Right renal cortex interstitium (tissue), 3 donors: ENCODE measurements at regions not wholly inside any gene's neighbourhood (a gene's known extent, or its start where the extent isn't known, plus 50 kb on each side); places are given as distances from the start of the nearest gene placed in this dataset.
"Not testable (repeated sequence)": the region's sequence is repeated elsewhere in the genome, so short reads cannot be mapped to it uniquely, and the experiment has no call there.

Source experiments
- DNase-seq, 3 donors: peaks; one replicate each; pipeline ENCODE4 v3.0.0-alpha.2; 2013; ENCODE audit warnings: low read depth in 3 of 3, low spot score in 2 of 3

DNA sequence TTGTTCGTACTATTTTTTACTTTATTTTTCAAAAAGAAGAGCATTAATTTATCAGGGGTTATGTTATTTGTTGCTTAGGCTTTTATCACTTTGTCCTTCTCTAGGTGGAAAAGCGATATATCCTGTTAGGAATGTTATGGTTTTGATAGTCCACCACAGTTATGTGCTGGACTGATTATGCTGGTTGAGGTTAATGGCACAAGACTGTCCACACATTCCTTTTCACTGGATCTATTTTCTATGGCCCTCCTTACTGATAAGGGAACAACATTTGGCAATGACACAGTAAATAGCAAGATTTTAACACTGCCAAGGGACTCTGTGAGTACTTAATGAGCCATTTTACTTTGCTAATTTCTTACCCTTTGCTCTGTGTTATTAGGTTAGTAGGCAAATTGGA lies 1212.3 kb downstream of the NXPH1 start:
- DNase-seq, result no peak

DNA sequence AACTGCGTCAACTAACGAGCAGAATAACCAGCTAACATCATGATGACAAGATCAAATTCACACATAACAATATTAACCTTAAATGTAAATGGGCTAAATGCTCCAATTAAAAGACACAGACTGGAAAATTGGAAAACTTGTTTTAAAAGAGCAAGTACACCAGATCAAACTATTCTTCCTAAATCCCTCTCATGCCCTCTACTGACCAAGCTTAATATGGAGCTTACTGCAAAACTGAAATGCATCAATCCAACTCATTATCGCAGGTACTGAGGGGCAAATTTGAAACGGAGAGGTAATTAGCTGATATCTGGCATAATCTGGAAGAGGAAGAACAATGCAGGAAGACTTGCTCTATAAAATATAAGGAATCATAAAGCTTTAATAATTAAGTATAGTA lies 1223.8 kb downstream of the NXPH1 start:
- no peak for DNase-seq

DNA sequence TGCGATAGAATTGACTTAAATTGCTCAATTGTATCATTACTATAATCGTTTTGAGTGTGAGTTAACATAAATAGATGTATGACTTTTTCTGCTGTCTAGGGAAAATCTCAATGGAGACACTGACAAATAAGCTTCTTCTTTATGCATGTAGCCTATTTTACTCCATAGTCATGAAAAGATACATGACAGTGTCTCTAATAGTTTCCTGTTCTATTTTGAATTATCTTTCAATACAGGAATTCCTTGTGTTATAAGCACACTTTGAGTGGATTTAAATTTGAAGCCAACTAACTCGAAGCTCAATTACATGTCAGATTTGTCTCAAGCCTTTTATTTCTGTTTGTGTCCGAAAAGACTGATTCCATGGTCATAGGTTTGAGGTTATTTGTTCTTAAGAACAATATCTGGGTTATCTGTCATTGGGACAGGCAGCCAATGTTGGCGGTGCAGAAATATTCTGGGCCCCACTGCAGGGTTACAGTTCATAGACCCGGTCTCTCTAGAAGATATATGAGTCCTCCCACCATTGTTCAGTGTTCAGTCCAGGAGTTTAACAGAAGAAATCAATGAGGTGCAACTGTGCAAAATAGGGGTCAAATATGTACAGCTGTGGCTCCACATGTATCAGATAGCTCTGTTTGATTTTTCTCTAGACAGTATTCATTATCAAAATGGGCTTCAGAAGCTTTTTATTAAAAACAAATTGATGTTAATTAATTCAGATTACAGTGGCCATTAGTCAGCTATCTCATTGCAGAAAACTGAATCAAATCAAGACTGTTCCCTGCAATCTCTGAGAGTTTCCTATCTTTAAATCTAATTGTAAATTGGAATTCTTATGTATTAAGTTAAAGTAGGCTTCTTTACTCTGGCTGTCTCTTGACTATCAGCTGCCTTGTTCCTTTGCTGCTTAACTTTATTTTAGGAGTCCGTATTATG lies 1238.8 kb downstream of the NXPH1 start:
- no peak for DNase-seq

DNA sequence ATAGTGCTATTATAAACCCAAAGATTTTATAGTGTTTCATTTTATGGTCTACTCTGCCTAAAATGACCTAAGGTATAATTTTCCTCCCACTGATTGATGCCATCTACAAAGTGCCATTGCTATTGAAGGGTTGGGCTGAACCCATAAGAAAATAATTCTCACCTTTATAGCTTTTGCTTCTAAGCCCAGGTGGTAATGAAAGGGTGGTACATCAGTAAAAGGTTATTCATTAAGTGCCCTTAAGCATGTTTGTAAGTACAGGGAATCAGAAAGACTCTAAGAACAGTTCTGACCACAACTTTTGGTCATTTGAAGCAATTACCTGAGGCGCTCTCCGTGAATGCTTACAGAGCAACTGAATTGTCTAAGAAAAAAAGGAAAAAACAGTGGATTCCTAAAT lies 1247.3 kb downstream of the NXPH1 start:
- DNase-seq, result no peak

DNA sequence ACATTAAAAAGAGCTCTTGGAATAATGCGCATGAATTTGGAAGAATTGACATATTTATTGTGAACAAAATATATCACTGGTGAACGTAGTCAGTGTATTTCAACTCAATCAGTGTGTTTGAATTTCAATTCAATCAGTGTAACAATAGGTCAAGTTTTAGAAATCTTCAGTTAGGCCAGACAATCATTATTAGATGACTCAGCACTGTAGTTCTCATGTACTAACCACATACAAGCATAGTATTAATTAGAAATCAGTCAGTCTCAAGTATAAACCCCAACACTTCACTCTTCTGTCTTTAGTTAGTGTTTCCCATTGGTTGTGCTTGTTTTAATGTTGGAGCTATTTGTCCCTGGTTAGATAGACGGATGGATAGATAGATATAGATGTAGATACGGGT lies 1247.9 kb downstream of the NXPH1 start:
- DNase-seq, result no peak

DNA sequence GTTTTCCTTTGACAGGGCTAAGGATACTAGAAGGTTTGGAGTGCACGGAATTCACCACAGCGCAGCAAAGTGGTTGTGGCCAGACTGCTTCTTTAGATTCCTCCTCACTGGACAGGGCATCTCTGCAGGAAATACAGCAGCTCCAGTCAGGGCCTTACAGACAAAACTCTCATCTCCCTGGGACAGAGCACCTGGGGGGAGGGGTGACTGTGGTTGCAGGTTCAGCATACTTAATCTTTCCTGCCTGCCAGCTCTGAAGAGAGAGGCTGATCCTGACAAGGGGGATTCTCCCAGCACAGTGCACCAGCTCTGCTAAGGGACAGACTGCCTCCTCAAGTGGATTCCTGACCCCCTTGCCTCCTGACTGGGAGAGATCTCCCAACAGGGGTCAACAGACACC lies 1257.9 kb downstream of the NXPH1 start:
- no peak for DNase-seq

DNA sequence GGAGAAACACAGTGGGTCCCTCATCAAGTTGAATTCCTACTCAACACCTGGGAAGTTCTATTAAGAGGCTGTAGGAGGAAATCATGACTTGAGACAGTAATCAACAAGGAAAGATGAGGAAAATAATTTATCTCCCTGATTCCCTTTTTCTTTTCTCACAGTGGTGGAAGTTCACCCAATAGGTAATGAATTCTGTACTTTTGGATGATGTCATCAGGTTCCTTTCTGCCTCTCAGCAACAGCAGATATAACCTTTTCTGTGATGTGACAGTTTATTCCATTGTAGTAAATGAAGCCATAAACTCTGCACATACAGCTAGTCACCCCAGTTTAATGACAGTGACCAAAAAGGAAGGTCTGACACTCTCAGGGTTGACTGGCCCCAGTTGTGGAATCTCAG lies 1265.0 kb downstream of the NXPH1 start:
- no peak for DNase-seq

DNA sequence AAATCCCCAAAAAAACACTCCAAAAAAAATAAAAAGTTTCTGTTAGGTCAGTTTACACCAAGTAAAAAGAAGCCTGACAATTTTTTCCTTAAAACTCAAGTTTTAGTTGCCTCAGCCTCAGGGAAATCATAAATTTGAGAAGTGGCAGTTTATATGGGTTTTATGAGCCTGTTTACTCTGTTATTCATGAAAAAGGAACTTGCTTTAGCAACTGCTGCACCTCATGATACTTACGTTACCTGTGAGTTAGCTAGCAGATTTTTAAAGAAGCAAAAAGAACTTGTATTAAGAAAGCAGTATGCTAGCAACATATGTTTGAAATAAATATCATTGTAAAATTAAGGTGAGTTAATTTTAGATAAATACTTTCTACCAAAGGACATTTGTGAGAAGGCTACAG lies 1264.5 kb upstream of the PHF14 start:
- DNase-seq, result peak in 1 of 3 donors; percentile 10

DNA sequence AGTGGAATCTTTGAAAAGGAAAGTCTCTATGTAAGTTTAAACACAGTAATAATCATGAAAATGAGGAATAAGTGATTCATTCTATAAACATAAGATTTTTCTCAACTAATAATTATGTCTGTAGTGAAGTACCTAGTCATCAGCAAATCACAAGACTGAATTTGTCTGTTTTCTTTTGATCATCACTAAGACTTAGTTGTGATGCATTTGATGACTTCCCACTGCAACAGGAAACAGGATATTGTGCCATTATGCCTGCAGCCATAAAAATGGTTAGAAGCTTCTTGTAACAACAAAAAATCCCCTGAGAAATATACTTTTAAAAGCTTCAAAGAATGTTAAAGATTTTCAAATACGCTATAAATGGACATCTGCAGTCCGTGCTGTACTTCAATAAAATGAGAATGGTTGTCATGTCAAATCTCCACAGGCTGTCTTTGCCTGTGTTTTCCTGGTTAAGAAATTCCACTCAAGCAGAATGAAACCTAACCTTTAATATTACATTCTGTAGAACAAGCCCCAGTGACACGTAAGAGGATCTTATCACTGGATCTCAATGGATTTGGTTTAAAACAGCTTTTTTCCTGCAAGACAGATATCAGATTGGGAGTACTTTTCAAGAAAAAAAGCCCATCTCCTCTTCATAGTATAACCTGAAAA lies 1262.3 kb upstream of the PHF14 start:
- no peak for DNase-seq

DNA sequence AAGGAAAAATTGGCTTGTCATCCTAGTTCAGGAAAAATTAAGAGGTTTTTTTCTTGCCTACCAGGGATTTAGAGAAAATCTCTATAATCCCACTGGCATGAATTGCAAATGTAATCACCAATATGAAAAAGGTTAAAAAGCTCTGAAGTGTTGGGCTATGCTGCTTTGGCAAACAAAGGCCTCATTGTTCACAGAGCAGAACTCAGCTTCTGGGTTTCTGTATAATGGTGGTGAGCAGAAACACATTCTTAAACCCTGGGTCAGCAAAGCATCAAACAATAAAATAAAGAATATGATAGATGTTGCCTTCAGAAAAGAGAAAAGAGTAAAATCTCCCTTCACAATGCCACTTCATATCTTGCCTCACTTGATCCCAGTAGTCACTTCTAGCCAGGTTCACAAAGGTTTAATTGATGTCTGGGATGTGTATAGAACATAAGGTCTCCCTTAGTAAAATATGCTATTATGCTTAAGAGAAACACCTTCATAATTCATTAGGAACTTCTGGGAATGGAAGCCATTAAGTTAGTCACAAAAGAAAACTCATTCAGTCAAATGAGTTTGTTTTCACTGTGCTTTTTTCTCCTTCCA lies 1255.5 kb upstream of the PHF14 start:
- no peak for DNase-seq

DNA sequence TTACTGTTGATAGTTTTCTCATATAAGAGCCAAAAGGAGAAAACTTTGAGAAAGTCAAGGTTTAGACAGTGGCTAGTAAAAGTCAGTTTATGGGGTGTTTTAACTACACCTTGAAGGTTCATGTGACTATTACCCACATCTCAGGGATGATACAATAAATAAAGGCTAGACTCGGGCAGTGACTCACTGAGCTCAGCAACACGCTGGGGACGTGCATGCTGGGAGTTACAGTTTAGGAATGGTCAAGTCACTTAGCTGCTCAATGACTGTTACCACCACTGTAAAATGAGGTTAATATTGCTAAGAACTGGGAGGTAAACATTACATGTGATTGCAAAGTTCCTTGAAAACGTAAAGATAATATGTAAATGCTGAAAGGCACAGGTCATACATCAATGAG lies 1254.4 kb upstream of the PHF14 start:
- no peak for DNase-seq

DNA sequence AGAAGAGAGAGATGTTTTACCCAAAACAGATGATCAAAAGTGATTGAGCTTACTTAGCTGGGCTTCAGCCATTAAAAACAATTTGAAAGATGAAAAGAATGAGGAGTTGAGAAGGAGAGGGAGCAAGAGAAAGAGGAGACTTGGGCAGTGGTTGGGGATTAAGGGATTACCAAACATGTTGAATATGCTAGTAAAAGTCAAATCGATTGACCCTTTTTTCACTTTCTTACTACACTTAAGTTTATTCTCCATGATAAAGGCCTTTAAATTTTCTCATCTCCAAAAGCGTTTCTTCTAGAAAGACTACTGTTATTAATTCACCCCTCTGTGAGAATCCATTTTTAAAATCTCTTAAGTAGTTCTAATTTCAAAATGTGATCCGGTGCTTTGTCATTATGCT lies 1254.0 kb upstream of the PHF14 start:
- DNase-seq, result no peak

DNA sequence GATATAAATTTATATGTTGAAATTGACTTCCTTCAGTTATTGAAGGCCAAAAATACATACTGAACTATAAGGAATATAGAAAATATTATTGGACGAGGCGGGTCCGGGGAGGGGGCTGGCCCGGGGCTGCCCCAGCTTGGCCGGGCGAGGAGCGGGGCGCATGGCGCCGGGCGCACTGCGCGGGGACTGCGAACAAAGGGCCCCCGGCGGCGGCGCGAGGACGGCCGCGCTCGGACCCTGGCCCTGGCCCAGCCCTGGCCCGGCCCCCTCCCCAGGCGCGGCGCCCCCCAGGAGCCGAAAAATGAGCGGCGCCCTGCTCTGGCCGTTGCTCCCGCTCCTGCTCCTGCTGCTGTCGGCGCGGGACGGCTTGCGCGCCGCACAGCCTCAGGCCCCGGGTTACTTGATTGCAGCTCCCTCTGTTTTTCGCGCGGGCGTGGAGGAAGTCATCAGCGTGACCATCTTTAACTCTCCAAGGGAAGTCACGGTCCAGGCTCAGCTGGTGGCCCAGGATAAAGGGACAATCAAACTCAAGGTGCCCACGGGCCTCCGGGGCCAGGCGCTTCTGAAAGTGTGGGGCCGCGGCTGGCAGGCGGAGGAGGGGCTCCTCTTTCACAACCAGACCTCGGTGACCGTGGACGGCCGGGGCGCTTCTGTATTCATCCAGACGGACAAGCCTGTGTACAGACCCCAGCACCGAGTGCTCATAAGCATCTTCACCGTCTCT lies 1247.6 kb upstream of the PHF14 start:
- not testable (repeated sequence) for DNase-seq

DNA sequence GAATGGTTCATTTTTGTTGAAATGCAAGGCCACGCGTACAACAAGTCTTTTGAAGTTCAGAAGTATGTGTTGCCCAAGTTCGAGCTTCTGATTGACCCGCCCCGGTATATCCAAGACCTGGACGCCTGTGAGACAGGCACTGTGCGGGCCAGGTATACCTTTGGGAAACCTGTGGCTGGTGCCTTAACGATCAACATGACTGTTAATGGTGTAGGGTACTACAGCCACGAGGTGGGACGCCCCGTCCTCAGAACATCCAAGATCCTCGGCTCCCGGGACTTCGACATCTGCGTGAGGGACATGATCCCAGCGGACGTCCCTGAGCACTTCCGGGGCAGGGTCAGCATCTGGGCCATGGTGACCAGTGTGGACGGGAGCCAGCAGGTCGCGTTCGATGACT lies 1246.9 kb upstream of the PHF14 start:
- not testable (repeated sequence) for DNase-seq

DNA sequence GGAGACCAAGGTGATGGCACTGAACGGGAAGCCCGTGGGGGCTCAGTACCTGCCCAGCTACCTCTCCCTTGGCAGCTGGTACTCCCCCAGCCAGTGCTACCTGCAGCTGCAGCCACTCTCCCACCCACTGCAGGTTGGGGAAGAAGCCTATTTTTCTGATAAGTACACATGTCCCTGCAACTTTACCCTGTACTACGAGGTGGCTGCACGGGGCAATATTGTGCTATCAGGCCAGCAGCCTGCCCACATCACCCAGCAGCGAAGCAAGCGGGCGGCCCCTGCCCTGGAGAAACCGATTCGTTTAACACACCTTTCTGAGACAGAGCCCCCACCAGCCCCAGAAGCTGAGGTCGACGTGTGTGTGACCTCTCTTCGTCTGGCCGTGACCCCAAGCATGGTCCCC lies 1246.2 kb upstream of the PHF14 start:
- DNase-seq, result not testable (repeated sequence)

DNA sequence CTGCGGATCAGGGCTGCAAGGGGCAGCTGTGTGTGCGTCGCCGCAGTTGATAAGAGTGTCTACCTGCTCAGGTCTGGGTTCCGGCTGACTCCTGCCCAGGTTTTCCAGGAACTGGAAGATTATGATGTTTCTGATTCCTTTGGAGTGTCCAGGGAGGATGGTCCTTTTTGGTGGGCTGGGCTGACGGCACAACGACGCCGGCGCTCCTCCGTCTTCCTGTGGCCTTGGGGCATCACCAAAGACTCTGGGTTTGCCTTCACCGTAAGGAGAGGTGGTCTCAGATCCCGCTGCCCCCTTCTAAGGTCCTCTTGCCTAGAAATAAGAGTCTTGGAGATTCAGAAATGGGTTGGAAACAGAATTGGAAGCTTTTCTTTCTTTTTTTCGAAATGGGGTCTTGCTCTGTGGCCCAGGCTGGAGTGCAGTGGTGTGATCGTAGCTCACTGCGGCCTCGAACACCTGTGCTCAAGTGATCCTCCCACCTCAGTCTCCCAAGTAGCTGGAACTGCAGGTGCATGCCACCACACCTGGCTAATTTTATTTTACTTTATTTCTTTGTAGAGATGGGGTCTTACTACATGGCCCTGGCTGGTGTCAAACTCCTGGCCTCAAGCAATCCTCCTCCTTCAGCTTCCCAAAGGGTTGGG lies 1245.5 kb upstream of the PHF14 start:
- DNase-seq, result not testable (repeated sequence)

DNA sequence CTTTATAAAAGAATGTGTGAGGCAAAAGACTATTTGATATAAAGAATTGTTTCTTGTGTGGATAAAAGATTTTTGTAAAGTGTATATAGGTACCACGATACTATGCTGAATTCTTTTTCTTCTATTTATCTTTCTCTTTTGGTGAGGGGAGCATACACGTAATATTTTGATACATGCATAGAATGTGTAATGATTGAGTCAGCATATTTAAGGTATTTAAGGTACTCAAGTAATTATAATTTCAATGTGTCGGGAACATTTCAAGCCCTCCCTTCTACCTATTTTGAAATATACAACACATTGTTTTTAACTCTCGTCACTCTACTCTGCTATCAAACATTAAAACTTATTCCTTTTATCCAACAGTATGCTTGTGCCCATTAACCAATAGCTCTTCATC lies 1221.6 kb upstream of the PHF14 start:
- DNase-seq, result no peak

DNA sequence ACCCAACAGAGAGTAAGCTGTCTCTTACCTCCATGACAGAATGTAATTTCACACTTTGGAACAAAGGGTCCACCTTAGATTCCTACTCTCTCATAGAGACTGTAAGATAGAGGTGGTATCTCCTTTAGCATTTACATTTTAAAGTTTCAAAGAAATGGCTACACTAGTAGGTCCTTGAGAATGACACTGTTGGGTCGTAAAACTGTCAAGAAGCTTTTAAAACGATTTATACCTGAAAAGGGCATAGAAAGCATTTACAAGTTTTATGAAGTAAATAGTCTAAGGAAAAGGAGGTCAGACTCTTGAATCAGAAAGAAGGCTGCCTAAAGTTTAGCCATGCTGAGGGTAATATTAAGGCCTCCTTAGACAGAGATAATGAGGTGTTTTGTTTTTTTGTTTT lies 1212.4 kb upstream of the PHF14 start:
- no peak for DNase-seq

DNA sequence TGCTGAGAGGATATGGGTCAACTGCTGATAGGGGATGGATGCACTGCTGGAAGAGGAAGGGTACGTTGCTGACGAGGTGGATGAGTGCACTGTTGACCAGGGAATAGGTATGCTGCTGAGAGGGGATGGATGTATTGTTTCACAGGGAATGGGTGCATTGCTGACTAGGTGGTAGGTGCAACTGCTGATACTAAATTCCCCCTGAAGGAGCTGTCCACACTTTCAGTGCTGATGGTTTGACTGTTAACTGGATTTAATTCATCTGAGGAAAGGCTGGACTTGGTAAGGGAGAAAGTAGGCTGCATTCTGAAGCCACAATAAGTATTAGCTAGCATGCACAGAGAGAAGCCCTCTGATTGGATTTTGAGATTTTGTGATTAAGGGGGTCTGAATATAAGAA lies 1196.8 kb upstream of the PHF14 start:
- peak in 1 of 3 donors; percentile 4 for DNase-seq

DNA sequence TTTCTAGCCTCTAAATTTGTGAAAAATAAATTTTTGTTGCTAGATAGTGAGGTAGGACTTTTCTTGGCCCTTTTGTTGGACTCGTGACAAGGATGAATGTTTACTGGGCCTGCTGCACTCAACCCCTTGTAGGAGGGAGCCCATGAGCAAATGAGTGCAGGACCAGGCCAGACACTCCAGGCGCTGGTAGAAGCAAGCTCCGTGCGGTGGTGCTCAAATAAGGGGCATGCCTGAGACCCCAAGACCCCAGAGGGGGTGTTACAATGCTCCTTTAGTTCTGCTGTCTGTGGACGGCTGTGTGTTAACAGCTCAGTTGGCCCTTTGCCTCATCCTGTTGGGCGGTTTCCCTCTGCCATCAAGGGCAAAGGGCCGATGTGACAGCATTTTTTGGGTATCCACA lies 1195.3 kb upstream of the PHF14 start:
- DNase-seq, result no peak

DNA sequence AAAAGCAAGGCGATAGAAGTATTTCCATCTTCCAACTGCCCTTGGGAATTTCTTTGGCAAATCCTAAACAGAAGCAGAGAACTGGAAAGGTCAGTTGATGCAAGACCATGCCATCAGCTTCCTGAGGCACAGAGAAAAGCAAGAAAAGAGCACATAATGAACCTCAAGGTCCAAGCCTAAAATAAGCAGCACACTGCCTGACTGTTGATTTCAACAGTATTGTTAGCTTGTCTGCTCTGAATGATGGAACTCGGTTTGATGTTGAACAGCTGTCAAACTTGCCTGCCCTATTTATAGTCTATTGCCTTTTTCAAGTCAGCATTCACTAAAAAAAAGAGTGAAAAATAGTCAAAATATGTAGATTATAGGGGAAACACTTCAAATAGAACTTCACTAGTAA lies 1192.0 kb upstream of the PHF14 start:
- no peak for DNase-seq
